ENCODE measurements at regions not wholly inside any gene's neighbourhood (a gene's known extent, or its start where the extent isn't known, plus 50 kb on each side); places are given as distances from the start of the nearest gene placed in this dataset.
"Not testable (repeated sequence)": the region's sequence is repeated elsewhere in the genome, so short reads cannot be mapped to it uniquely, and the experiment has no call there.

- not testable (repeated sequence) for TF ChIP-seq CTCF (IDR thresholded peaks at IDR 0.05 in 4 of 5, conservative IDR thresholded peaks at IDR 0.05 in 1 of 5); POLR2A (IDR thresholded peaks at IDR 0.05)
These were observed 147.5 kb upstream of the SCN7A start for GRCh38 chr2:166641516-166641915.
